ENCODE measurements at regions not wholly inside any gene's neighbourhood (a gene's known extent, or its start where the extent isn't known, plus 50 kb on each side); places are given as distances from the start of the nearest gene placed in this dataset.

DNA sequence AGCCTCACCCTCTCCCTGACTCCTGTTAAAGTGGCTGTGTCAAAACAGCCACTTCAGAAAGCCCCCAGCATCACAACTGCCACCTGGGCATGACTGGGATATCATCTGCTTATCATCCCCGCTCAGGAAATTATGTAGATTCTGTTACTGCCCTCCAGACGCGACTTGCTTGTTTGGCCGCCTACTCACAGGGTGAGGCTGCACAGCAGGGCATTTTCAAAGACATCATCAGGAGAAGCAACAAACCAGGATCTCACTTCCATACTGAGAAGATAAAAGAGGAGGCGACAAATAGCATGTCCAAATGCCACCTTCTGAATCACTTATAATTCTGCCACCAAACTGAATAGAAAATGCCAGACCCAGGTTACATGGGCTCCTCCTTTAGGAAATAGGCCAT lies 94.8 kb downstream of the MIS18A start:
- Histone ChIP-seq H3K27ac (ENCODE audit: extremely low read depth, low read depth, low read length) (no peak overlapping the region), H3K9me3 (ENCODE audit: control insufficient read depth, insufficient read depth, low read depth, low read length) (no peaks in the 10 kb centered on the region), H3K36me3 (ENCODE audit: control insufficient read depth in 2 of 2, insufficient read depth in 1 of 2, low read length in 2 of 2) (no peaks in the 10 kb centered on the region), H3K4me1 (ENCODE audit: control insufficient read depth, insufficient read depth, low read length) (peaks cover 5% of the 10 kb centered on the region; the same call in 1 of the 2 replicates), H3K4me3 (ENCODE audit: low read depth, low read length) (no peak overlapping the region)
- TF ChIP-seq HOXC10 (CRISPR knock-in tag; IDR thresholded peaks at IDR 0.05) (no peak), ZNF48 (tag by site-specific recombination; IDR thresholded peaks at IDR 0.05) (no peak), ZIC2 (tag by site-specific recombination; IDR thresholded peaks at IDR 0.05) (peak; percentile 67), FEZF1 (tag by site-specific recombination; IDR thresholded peaks at IDR 0.05) (no peak), SP7 (tag by site-specific recombination; IDR thresholded peaks at IDR 0.05) (no peak), ZNF555 (tag by site-specific recombination; conservative IDR thresholded peaks at IDR 0.05) (no peak), OVOL3 (tag by site-specific recombination; IDR thresholded peaks at IDR 0.05) (no peak), ZNF157 (tag by site-specific recombination; IDR thresholded peaks at IDR 0.05) (no peak), ZNF701 (tag by site-specific recombination; IDR thresholded peaks at IDR 0.05) (no peak), ZNF248 (tag by site-specific recombination; IDR thresholded peaks at IDR 0.05) (no peak), ZNF654 (tag by site-specific recombination; IDR thresholded peaks at IDR 0.05; ENCODE audit: low read depth) (no peak), ZNF112 (tag by site-specific recombination; IDR thresholded peaks at IDR 0.05) (no peak), ZNF311 (tag by site-specific recombination; IDR thresholded peaks at IDR 0.05; ENCODE audit: borderline replicate concordance) (no peak), ZNF10 (tag by site-specific recombination; IDR thresholded peaks at IDR 0.05) (peak; percentile 64; the same call in 1 of the 2 replicates), EGR2 (tag by site-specific recombination; IDR thresholded peaks at IDR 0.05; ENCODE audit: low read depth) (0 out of 2 replicates have a peak, but pooled peaks have one; percentile 32), ZNF350 (tag by site-specific recombination; IDR thresholded peaks at IDR 0.05) (no peak), ZFHX2 (tag by site-specific recombination; conservative IDR thresholded peaks at IDR 0.05) (peak; percentile 58), ZNF529 (tag by site-specific recombination; IDR thresholded peaks at IDR 0.05; ENCODE audit: insufficient replicate concordance) (peak; percentile 21), ZNF521 (tag by site-specific recombination; IDR thresholded peaks at IDR 0.05) (no peak), SETDB1 (IDR thresholded peaks at IDR 0.05; ENCODE audit: insufficient read length, low read length) (no peak), WT1 (tag by site-specific recombination; IDR thresholded peaks at IDR 0.05) (no peak), ZNF18 (tag by site-specific recombination; IDR thresholded peaks at IDR 0.05) (no peak), ZNF202 (tag by site-specific recombination; IDR thresholded peaks at IDR 0.05; ENCODE audit: borderline replicate concordance) (no peak), ZNF707 (tag by site-specific recombination; IDR thresholded peaks at IDR 0.05) (no peak), ZNF596 (tag by site-specific recombination; IDR thresholded peaks at IDR 0.05) (no peak), SCRT1 (tag by site-specific recombination; IDR thresholded peaks at IDR 0.05; ENCODE audit: borderline replicate concordance) (no peak), ZNF341 (tag by site-specific recombination; IDR thresholded peaks at IDR 0.05; ENCODE audit: low read depth) (no peak), ZNF747 (tag by site-specific recombination; IDR thresholded peaks at IDR 0.05) (no peak), ZNF26 (tag by site-specific recombination; IDR thresholded peaks at IDR 0.05) (no peak)
- ChIA-PET CTCF (interaction anchor here (0.6 kb wide), 1 partner anchor 1626 kb away, joined by 3 read pairs; no protein-coding TSS in a partner anchor), POLR2A (no interaction called here)
